NCI-H1092 treated with DMSO at 0.1 percent for 48 hours (cell line): ENCODE measurements at regions not wholly inside any gene's neighbourhood (a gene's known extent, or its start where the extent isn't known, plus 50 kb on each side); places are given as distances from the start of the nearest gene placed in this dataset.
"Not testable (repeated sequence)": the region's sequence is repeated elsewhere in the genome, so short reads cannot be mapped to it uniquely, and the experiment has no call there.

Experiments
- DNase-seq: peaks from one replicate; lab custom pipeline; 2025; lab: John Stamatoyannopoulos, UW

- DNase-seq: no peak
Observed at GRCh38 chr17:14732211-14732610, 431.3 kb downstream of the HS3ST3B1 start.

GRCh38 chr17:14731591-14731990 is 430.7 kb downstream of the HS3ST3B1 start:
- no peak for DNase-seq

GRCh38 chr17:14730821-14731220 is 429.9 kb downstream of the HS3ST3B1 start:
- no peak for DNase-seq

GRCh38 chr17:14725729-14726128 is 424.8 kb downstream of the HS3ST3B1 start:
- DNase-seq: no peak

- DNase-seq: no peak
Observed at GRCh38 chr17:14724770-14725169, 423.9 kb downstream of the HS3ST3B1 start.

GRCh38 chr17:14723349-14723748 is 422.5 kb downstream of the HS3ST3B1 start:
- DNase-seq: not testable (repeated sequence)

- DNase-seq: no peak
Observed at GRCh38 chr17:14719942-14720341, 419.1 kb downstream of the HS3ST3B1 start.

GRCh38 chr17:14717859-14718258 is 417.0 kb downstream of the HS3ST3B1 start:
- no peak for DNase-seq

GRCh38 chr17:14715561-14715960 is 414.7 kb downstream of the HS3ST3B1 start:
- no peak for DNase-seq

GRCh38 chr17:14712611-14713021 is 411.7 kb downstream of the HS3ST3B1 start:
- no peak for DNase-seq

- no peak for DNase-seq
Observed at GRCh38 chr17:14704121-14704520, 403.2 kb downstream of the HS3ST3B1 start.

GRCh38 chr17:14701886-14702285 is 401.0 kb downstream of the HS3ST3B1 start:
- DNase-seq: no peak

- no peak for DNase-seq
Observed at GRCh38 chr17:14699574-14700185, 398.8 kb downstream of the HS3ST3B1 start.

- no peak for DNase-seq
Observed at GRCh38 chr17:14693382-14693781, 392.5 kb downstream of the HS3ST3B1 start.

GRCh38 chr17:14690704-14691103 is 389.8 kb downstream of the HS3ST3B1 start:
- no peak for DNase-seq

GRCh38 chr17:14688134-14688533 is 387.3 kb downstream of the HS3ST3B1 start:
- no peak for DNase-seq

GRCh38 chr17:14672830-14673229 is 371.9 kb downstream of the HS3ST3B1 start:
- no peak for DNase-seq

- no peak for DNase-seq
Observed at GRCh38 chr17:14670861-14671260, 370.0 kb downstream of the HS3ST3B1 start.

GRCh38 chr17:14664511-14664910 is 363.6 kb downstream of the HS3ST3B1 start:
- DNase-seq: no peak

- no peak for DNase-seq
Observed at GRCh38 chr17:14641117-14641516, 340.2 kb downstream of the HS3ST3B1 start.

- no peak for DNase-seq
Observed at GRCh38 chr17:14637260-14637659, 336.4 kb downstream of the HS3ST3B1 start.

GRCh38 chr17:14630621-14631020 is 329.7 kb downstream of the HS3ST3B1 start:
- no peak for DNase-seq

- DNase-seq: no peak
Observed at GRCh38 chr17:14630046-14630445, 329.2 kb downstream of the HS3ST3B1 start.

- DNase-seq: no peak
Observed at GRCh38 chr17:14622615-14623101, 321.8 kb downstream of the HS3ST3B1 start.
